Liver (tissue), 3 donors: ENCODE measurements at regions not wholly inside any gene's neighbourhood (a gene's known extent, or its start where the extent isn't known, plus 50 kb on each side); places are given as distances from the start of the nearest gene placed in this dataset.

ENCODE experiments used
- ATF3 ChIP-seq: IDR thresholded peaks from 2 replicates; pipeline ENCODE4 v1.6.1; 2016; ENCODE audit warnings: antibody characterized with exemption
- CTCF ChIP-seq: fragments of 150-350 bp; IDR thresholded peaks from 2 replicates; pipeline ENCODE4 v1.5.1; 2017; ENCODE audit warnings: improper control_type of control experiment, low read depth, low read length; ENCODE audit not compliant: missing input control
- FOXA2 ChIP-seq: IDR thresholded peaks from 2 replicates; pipeline ENCODE4 v1.6.1; 2016; ENCODE audit warnings: antibody characterized with exemption
- HNF4A ChIP-seq, 2 donors: conservative IDR thresholded peaks; 2 replicates each; pipeline ENCODE4 v1.6.1; 2016; ENCODE audit warnings: antibody characterized with exemption in 2 of 2, mild to moderate bottlenecking in 2 of 2
- JUND ChIP-seq, 2 donors: IDR thresholded peaks; 2 replicates each; pipeline ENCODE4 v1.6.1; 2016; ENCODE audit warnings: antibody characterized with exemption in 2 of 2
- NR2F2 ChIP-seq: IDR thresholded peaks from 2 replicates; pipeline ENCODE4 v1.6.1; 2016; ENCODE audit warnings: antibody characterized with exemption
- SP1 ChIP-seq: IDR thresholded peaks from 2 replicates; pipeline ENCODE4 v1.6.1; 2018; ENCODE audit warnings: antibody characterized with exemption, mild to moderate bottlenecking
- YY1 ChIP-seq: IDR thresholded peaks from 2 replicates; pipeline ENCODE4 v1.6.1; 2016; ENCODE audit warnings: antibody characterized with exemption, mild to moderate bottlenecking
- donor health status: healthy.
- donor health status: healthy.

- no peak for TF ChIP-seq CTCF
- peak; percentile 52 for TF ChIP-seq YY1
- no peak for TF ChIP-seq ATF3
- no peak for TF ChIP-seq FOXA2
- no peak for TF ChIP-seq NR2F2
- no peak for TF ChIP-seq SP1
- peak; percentile 70 to 91 for TF ChIP-seq JUND (IDR thresholded peaks at IDR 0.05)
- peak; percentile 26 to 57 for TF ChIP-seq HNF4A (conservative IDR thresholded peaks at IDR 0.05)
Observed at GRCh38 chr6:87789198-87789899, 87.3 kb upstream of the AKIRIN2 start.
